ENCODE measurements at regions not wholly inside any gene's neighbourhood (a gene's known extent, or its start where the extent isn't known, plus 50 kb on each side); places are given as distances from the start of the nearest gene placed in this dataset.
"Not testable (repeated sequence)": the region's sequence is repeated elsewhere in the genome, so short reads cannot be mapped to it uniquely, and the experiment has no call there.

DNA sequence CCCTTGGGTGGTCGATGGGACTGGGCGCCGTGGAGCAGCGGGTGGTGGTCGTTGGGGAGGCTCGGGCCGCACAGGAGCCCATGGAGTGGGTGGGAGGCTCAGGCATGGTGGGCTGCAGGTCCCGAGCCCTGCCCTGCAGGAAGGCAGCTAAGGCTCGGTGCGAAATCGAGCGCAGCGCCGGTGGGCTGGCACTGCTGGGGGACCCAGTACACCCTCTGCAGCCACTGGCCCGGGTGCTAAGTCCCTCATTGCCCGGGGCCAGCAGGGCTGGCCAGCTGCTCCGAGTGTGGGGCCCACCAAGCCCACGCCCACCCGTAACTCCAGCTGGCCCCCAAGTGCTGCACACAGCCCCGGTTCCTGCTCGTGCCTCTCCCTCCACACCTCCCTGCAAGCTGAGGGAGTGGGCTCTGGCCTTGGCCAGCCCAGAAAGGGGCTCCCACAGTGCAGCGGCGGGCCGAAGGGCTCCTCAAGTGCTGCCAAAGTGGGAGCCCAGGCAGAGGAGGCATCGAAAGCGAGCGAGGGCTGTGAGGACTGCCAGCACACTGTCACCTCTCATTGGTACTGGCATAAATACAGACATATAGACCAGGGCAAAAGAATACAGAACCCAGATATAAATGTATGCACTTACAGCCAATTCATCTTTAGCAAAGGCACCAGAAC is 53.5 kb upstream of the SPANXN4 start:
- TF ChIP-seq, protein P1, sequence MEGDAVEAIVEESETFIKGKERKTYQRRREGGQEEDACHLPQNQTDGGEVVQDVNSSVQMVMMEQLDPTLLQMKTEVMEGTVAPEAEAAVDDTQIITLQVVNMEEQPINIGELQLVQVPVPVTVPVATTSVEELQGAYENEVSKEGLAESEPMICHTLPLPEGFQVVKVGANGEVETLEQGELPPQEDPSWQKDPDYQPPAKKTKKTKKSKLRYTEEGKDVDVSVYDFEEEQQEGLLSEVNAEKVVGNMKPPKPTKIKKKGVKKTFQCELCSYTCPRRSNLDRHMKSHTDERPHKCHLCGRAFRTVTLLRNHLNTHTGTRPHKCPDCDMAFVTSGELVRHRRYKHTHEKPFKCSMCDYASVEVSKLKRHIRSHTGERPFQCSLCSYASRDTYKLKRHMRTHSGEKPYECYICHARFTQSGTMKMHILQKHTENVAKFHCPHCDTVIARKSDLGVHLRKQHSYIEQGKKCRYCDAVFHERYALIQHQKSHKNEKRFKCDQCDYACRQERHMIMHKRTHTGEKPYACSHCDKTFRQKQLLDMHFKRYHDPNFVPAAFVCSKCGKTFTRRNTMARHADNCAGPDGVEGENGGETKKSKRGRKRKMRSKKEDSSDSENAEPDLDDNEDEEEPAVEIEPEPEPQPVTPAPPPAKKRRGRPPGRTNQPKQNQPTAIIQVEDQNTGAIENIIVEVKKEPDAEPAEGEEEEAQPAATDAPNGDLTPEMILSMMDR (IDR thresholded peaks at IDR 0.05) = not testable (repeated sequence)
- TF ChIP-seq POLR2A (IDR thresholded peaks at IDR 0.05) = not testable (repeated sequence)
